NCI-H2196 treated with DMSO at 0.1 percent for 48 hours (cell line): ENCODE measurements at regions not wholly inside any gene's neighbourhood (a gene's known extent, or its start where the extent isn't known, plus 50 kb on each side); places are given as distances from the start of the nearest gene placed in this dataset.

Experiments used
- DNase-seq: peaks from one replicate; lab custom pipeline; 2025; ENCODE audit not compliant: unreplicated experiment; lab: John Stamatoyannopoulos, UW

DNA sequence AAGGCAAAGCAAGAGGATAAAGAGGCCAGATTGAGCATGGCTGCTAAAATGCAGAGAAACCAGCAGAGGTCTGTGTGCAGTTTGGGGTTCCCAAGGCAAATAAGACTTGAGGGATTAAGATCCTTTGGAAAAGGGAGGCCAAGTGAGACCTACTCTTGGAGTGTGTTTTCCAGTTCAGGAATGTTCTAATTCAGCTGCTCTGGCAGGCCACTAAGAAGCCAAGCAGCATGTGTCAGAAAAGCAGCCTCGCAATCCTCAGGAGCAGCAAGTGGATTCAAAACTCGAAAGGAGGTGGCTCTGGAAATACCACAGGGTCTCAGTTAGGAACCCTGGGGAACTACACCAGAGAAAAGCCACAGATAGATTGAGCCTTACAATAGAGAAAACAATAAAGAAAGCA lies 569.2 kb downstream of the METTL4 start:
- DNase-seq = no peak

DNA sequence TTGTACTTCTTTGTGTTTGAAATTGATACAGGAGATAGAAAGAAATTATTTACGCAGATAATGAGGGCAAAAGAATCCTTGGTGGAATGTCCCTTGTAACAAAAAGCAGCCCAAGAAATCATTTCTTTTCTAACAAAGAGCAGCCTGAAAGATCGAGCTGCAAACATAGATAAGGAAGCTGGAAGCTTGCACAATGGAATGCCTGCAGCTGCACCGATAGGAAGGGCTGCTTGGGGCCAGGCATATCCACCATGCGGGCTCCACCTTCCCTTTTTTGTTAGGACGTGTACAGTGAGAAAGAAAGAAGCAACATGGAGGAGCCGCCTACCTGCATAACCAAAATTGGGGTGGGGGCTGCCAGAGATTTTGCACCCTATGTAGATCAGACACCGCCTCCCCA lies 568.7 kb downstream of the METTL4 start:
- DNase-seq = no peak

DNA sequence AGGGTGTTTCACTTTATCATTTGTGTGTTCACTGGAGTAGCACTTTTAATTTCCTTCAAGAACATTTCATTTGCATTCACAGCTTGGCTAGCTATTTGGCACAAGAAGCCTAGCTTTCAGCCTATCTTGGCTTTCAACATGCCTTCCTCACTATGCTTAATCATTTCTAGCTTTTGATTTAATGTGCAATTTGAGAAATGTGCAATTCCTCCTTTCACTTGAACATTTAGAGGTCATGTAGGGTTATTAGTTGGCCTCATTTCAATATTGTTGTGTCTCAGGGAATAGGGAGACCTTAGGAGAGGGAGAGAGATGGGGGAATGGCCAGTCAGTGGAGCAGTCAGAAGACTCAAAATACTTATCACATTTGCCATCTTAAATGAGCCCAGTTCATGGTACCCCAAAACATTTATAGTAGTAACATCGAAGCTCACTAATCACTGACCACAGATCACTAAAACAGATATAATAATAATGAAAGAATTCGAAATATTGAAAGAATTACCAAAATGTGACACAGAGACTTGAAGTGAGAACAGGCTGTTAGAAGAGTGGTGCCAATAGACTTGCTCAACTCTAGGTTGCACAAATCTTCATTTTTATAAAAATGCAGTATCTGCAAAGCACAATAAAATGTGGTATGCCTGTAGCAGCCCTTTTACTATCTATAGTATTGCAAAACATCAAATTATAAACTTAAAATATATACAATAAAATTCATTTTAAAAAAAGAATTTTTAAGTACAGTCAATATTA lies 561.2 kb downstream of the METTL4 start:
- no peak for DNase-seq

DNA sequence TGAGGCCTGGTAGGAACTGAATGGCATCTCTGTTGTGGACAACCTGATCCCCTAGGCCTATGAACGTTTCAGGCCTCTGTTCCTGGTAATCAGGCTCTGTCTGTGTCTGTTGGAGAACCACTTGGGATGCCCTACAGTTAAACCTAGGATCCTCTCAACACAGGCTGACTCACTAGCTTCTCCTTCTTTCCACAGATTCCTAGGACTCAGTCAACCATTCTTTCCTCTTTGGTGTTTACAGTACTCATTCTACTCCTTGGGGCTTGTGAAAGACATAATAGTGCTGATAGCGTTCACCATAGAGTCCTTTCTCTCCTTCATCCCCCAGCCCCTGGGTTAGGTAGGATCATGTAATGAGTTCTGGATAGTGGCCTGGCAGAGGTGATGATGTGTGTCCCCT lies 544.3 kb downstream of the METTL4 start:
- DNase-seq = no peak

DNA sequence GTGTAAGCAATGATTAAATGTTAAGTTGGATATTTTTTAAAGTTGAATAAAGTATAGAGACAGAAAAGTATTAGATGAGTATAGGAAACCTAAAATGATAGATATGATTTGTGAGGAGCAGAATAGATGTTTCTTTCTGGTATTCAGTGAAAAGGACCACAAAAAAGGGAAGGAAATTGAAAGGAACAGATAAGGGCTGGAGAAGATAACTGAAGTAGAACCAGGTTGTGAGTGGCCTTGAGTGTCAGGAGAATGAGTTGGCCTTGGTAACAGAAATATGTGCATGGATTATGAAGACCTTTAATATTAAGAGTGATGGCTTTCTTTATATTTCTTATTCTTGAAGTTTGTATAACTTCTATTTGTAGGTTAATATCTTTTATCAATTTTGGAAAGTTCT lies 543.5 kb downstream of the METTL4 start:
- DNase-seq = no peak

DNA sequence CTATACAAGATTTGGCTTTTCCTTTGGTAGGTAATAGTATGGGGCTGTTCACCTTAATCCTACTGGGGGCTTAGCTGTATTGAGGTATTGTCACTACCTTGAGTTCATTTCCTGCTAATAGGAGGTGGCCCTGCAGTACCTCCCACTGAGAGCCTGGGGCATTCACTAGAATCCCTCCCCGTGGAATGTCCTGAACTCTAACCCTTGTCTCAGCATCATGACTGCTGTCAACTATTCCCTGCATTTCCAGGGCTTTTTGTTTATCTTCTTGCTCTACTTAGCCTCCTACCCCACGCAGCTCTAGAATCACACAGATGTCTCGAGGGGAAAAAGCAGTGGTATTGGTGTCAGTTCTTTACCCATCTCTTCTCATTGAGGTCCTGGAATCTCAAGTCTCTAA lies 542.3 kb downstream of the METTL4 start:
- no peak for DNase-seq

DNA sequence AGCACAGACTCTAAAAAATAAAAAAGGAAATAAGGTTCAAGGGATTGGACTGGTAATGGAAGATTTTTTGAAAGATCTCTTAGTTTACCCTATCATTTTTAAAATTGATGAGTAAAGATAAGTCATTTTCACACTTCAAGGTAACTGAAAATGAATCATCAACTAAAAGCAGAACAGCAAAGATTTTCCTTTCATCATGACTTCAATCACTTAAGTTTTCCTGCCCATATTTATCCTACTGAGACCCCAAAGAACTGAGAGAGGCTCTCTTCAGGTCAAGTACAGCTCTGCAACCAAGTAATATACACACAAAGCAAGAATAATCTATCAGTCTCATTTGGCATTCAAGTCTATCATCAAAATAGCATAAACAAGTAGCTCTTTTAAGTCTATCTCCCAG lies 540.7 kb downstream of the METTL4 start:
- DNase-seq = no peak

DNA sequence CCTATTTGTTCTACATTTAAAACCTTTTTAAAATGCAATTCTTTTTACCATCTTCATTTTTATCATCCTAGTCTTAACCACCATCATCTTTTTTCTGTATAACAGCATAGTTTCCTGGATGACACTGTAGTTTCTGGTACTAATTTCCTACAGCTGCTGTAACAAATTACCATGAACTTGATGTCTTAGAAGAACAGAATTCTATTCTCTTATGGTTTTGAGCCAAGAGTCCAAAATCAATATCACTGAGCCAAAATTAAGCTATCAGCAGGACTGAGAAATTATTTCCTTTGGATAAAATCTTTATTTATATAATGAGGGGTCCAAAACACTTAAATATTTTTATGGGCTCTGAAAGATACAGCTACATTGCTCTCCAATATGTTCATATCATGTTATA lies 539.3 kb downstream of the METTL4 start:
- no peak for DNase-seq

DNA sequence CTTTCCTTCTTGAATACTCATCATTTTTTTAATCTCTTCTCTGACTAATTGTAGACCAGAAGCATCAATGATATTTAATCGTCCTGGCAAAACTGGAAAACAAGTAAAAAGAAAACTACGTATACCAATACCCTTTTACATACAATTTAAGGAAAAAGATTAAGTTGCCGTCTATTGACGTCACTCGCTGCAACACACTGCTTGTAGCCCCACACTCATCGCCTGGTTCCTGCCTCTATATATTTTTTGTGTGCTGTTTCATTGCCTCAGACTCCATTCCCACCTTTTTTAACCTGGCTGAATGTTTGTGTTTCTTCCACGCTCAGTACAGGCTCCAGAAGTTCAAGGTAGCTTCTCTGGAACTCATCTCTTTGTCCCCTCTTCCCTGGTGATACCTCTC lies 536.2 kb downstream of the METTL4 start:
- DNase-seq = no peak

DNA sequence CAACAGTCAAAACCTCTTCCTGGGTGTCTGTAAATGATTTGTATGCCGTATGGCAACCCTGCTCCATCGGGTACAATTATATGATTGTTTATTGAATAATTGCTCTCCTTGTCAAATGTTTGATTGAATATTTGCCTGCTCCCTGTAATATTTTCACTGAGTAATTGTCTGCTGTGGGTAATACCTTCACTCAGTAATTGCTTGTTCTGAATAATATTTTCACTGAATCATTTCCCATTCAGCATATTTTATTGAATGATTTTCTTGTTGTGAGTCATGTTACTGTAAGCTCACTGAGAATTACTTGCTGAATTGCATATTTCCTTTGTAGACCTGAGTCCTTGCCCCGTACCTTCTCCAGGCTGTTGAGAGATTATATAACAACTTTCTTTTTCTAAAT lies 535.2 kb downstream of the METTL4 start:
- DNase-seq = no peak

DNA sequence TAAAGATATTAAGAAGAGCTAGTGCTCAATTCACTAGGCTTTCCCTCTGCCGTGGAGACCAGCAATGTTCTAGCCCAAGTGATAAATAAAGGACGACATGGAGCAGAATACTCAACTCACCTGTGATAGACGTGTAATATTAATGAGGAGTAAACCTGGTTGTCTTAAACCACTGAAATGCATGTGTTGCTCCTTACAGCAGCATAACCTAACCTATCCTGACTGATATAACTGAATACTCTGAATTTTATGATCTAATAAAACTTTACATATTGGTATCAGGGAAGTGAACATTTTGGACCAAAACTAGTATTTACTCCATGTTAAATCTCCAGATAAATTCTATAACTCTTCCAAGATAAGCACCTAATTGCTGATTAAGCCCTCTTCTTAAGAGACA lies 531.0 kb downstream of the METTL4 start:
- no peak for DNase-seq

DNA sequence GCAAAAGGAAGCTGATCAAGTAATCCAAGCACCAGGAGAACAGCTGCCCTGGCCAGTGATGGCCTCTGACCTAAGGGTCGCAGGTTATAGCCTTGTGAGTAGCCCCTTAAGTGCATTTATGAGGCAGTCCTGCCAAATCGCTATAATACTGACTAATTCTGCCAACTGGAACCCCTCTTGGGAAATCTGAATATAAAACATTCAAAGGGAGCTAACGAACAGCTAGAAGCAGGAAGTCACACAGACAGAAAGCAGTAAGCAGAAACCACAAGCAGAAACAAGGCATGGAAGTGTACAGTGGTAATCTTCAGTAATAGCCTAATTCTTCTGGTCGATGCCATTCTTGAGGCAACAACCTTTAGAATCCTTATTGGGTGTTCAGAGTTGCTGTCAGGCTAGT lies 521.3 kb downstream of the METTL4 start:
- no peak for DNase-seq

DNA sequence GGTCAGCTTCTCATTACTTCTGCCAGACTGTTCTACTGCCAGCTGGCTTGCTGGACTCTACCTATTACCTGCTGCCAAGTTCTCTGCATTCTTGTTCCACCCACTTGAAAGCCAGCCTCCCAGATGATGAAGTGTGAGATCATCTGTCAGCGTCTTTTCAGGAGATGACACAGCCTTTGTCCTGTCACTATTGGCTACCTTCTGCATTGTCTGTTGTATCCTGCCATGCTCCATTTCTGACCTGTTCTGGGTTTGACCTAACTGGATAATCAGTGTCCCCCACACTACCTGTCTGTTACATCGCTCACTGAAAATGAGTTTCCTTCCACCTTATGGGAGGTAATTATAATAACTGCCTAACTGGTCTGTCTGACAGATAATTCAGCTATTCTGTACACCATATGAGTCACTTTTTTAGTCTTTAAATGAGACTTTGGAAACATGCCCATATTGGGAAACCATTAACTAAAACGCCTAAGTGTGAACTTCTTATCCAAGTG lies 520.6 kb downstream of the METTL4 start:
- peak; percentile 75 for DNase-seq

DNA sequence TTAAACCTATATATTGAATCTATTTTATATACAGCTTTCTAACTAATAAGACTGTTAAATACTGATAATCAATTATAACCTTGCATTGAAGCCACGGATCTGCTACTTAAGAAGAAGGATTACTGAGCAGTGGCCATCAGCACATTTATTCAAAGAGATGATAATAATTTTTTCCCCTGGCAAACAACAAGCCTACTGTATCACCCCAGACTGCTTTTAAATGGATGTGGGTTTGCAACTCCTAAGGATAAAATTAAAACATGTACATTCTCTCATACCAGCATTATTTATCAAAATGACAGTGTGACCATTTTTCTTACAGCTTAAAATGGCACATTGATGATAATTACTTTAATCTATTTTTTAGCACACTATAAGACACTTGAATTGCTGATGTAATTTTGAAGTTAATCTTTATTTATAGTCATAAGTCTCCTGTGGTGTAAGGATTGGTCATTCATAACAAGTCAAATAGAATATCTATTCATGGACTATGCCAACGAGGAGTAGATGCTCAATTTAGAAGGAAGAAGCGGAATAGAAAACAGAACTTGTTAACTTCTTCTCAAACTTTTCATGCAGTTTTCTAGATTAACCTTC lies 517.7 kb downstream of the METTL4 start:
- DNase-seq = no peak

DNA sequence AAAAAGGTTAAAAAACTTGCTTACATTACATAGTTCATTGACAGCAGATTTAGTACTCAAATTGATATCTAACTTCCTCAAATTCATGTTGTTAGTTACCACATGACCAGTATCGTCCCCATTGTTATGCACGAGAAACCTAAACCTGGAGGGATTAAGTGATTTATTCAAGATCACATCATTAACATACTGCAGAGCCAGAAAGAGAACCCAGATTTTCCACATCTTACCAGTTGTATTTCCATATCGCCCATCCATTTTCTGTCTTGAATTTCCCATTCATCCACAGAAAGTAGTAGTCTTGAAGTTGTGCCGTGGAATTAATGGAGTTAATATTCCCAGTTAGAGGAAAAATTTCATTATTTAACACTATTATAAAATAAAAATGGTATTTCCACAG lies 512.0 kb downstream of the METTL4 start:
- DNase-seq = no peak

DNA sequence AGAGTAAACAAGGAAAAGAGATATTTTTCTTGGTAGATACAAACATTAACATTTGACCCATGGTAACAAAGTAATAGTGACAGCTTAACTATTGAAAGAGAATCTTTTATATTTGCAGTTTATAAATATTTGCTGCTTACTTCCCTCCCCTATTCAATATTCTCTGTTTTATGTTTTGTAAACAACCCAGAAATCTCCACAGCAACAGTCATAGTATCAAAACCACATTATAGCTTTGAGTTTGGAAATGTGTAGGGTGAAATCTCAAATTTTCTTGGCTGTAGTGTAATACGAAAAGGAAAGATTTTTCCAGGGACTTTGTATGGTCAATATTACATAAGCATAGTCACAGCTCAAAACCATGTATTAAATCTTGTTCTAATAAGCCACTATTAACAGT lies 511.2 kb downstream of the METTL4 start:
- DNase-seq = no peak

DNA sequence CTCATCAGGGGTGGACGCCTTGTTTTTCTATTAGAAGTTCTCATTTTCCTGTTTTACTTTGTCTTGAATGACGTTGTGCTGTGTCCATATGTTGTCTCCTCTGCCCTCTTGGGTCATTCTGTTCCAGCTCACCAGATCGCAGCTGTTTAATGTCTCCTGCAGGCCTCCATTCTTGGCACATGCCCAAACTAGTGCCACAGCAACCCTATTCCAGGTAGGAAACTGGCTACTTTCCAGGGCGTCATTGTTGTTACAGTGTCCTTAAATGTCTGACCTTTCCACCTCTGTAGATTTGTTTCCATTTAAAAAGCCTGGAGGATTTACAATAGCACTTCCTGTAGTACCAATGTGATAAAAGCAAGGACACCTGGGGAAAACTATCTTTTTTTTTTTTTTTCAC lies 500.7 kb downstream of the METTL4 start:
- DNase-seq = peak; percentile 89

DNA sequence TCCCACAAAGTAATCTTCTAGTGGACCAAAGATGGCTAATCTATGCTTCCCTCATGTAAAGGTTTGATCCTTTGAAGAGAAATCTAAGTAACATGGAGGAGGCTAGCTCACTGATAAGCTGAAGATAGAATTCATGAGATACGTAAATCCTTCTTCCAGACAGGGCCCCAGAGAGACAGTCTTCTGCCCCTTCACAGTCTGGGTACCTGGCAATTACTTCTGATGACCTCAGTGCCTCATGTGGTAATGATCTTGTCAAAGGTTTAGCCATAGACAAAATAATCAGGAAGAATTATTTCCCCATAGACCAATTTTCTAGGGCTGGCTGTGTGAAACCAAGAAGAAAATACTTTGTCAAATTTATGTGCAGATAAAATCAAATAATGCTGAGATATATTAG lies 495.8 kb downstream of the METTL4 start:
- DNase-seq = no peak

DNA sequence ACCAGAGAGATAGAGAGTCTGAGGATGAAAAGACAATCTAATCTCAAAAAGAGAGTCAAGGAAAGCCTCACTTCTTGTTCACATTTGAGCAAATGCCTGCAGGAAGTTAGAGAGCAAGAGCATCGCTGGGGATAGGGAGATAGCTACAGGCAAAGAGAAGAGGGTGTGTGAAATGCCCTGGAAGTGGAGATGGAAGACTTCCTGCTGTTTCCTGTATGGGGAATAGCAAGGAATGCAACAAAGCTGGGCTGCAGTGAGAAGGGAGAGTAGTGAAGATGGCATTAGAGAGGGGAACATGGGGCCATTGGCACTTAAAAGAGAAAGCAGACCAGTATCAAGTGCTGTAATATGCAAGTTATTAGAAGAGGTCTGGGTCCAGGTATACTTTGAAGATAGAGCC lies 488.6 kb downstream of the METTL4 start:
- no peak for DNase-seq

DNA sequence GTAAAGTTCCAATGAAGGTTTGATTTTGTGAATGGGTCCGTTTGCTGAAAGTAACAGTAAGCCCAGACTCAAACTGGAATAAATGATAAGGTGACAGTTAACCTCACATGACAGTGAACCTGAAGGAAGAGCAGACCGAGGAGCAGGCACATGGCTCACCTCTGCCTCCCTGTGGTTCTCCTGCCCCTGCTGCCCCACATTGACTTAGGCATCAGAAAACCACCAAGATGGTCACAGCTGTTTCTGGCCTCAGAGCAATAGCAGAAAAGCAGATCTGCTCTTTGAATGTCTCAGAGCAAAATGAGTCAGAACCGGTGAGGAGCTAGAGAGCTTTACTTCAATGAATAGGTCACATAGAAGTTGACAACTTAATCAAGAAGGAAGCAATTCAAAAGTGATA lies 487.6 kb downstream of the METTL4 start:
- no peak for DNase-seq

DNA sequence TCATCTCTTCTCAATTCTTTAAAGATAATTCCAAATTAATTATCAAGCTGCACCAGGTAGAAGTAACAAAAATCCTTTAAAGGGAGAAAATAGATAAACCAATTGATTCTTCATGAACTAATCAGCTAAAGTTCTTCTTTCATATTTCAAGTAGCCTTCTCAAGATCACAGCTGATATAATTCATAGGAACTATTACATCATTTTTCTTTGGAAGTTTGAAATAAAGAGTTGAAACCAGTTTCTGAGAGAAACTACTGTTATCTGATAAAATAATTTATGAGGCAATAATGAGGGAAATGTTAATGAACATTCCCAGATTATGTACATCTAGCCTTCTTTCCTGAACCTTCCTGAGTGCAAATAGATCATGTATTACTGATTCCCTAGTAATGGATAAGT lies 484.9 kb downstream of the METTL4 start:
- no peak for DNase-seq

DNA sequence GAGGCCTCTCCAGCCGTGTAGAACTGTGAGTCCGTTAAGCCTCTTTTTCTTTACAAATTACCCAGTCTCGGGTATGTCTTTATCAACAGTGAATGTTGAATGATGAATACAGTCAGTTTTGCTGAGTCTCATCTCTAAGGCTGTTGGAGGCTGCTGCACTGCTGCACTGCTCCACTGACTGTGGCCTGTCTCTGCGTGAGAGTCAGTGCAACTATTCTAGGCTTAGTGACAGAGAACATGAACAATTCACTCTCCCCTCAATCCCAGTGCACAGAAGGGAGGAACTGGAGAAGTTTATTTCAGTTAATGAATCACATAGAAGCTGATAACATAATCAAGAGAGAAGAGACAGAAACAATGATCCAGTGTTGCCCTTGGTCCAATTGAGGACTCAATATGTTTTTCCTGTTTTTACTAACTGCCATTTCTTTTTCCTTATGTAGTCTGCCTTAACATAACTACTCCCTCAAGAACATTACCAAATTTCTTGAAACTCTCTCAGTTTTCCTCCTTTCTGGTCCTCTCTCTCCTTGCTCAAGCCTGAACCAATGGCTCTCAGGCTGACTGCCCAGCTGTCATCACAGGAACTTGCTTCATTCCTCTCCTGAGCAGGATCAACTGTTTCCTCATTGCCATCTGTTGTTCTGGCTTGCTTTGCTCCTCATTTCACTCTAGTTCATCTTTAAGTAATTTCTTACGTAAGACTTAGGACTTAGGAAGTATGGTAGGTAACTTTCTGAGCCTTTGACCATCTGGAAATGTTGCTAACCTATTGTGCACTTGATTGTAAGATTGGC lies 483.2 kb downstream of the METTL4 start:
- no peak for DNase-seq
